IPS-NIHi7 (cell line): ENCODE measurements at regions not wholly inside any gene's neighbourhood (a gene's known extent, or its start where the extent isn't known, plus 50 kb on each side); places are given as distances from the start of the nearest gene placed in this dataset.
"Not testable (repeated sequence)": the region's sequence is repeated elsewhere in the genome, so short reads cannot be mapped to it uniquely, and the experiment has no call there.

Source experiments
- DNase-seq: peaks from one replicate; pipeline ENCODE4 v3.0.0; 2012; ENCODE audit warnings: mixed read lengths; ENCODE audit errors: extremely low spot score

GRCh38 chr4:114287079-114287696 is 307.7 kb upstream of the ARSJ start:
- no peak for DNase-seq

DNA sequence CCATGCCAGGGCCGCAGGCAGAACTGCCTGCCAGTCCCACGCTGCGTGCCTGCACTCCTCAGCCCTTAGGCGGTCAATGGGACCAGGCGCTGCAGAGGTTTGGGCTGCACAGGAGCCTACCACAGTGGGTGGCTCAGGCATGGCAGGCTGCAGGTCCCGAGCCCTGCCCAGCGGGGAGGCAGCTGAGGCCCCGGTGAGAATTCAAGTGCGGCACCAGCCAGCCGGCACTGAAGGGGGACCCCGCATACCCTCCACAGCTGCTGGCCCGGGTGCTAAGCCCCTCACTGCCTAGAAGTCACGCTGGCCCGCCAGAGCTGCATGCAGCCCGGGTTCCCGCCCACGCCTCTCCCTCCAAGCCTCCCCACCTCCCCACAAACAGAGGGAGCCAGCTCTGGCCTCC is 302.5 kb upstream of the UGT8 start:
- no peak for DNase-seq

DNA sequence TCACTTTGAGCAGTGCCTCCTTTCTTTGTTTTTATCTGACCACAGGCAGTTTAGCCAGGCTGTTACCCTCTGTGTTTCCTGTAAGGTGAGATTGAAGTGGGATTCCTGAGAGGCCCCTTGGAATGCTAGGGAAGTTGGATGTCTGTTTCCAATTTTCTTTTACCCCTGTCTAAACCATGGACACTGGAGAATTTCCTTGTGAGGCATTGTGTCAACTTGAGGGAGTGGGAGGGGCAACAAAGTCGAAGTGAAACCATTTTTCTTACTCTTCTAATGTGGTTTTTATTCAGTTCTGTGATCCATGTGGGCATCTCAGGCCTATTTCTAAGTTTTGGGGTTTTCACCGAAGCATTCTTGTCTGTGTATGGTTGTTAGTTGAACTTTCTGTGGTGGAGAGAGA is 296.1 kb upstream of the UGT8 start:
- DNase-seq, result no peak

- DNase-seq, result no peak
Measured at GRCh38 chr4:114304046-114304445, 294.6 kb upstream of the UGT8 start.

GRCh38 chr4:114304567-114304966 is 294.0 kb upstream of the UGT8 start:
- no peak for DNase-seq

- no peak for DNase-seq
Measured at GRCh38 chr4:114306946-114307345, 291.7 kb upstream of the UGT8 start.

DNA sequence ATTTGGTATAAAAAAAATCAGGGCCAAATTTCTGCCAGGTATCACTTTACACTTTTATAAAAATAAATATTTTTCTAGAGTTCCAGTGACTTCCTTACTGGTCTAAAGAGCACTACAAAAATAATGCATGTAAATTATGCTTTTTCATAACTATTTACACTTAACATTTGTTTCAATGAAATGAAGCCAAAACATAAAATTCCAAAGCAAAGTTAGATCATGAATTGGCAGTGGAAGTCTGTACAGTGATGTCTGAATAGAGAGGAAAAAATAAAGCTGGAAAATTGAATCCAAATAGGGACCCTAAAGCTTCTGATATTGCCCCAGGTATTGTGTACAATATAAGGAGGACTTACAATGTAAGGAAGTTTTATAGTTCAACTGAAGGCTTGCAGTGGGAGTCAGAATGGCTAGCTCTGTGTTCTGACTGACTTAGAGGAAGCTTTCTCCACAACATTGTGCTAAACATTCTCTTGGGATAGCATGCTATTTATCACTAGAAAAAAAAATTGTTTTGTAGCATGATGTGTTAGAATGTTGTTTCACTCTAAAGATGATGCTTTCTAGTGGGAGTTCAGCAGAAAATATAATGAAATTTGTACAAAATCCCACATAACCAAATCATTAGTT is 288.2 kb upstream of the UGT8 start:
- DNase-seq, result no peak

GRCh38 chr4:114311787-114312186 is 286.8 kb upstream of the UGT8 start:
- no peak for DNase-seq

- DNase-seq, result no peak
Measured at GRCh38 chr4:114312338-114312737, 286.3 kb upstream of the UGT8 start.

GRCh38 chr4:114316789-114317188 is 281.8 kb upstream of the UGT8 start:
- no peak for DNase-seq

DNA sequence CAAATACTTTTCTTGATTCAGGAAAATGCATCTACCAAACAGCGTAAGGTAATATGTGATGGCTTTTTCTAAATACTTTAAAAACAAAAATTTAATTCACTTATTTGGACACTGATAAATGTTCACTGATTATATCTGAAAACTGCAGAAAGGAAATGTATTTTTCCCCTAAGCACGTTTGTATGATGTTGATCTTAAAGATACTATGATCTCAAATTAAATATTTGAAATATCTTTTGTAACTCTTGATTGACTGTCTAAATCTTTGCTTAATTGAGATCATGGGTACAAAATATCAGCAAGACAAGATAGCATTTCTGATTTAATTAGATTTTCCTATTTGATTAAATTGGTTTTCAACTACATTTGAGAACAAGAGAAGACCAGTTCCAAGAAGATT is 281.0 kb upstream of the UGT8 start:
- DNase-seq, result no peak

- DNase-seq, result no peak
Measured at GRCh38 chr4:114318309-114318708, 280.3 kb upstream of the UGT8 start.

GRCh38 chr4:114320126-114320525 is 278.5 kb upstream of the UGT8 start:
- DNase-seq, result no peak

DNA sequence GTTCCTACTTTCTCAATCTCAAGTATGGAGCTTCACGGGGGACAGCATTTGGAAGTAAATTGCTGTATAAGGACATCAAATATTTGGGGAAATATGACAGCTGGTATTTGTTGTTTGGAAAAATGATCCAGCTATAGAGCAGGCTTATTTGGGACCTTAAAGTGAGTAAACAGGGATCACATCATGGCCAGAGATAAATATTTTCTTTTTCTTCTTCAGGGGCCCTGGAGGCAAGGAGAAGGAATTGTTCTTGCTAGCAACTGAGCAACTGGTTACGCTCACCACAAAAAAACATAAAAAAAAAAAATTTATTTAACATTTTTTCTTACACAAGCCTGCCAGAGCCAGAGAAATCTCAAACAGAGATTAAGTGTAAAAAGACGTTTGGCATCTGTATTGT is 277.2 kb upstream of the UGT8 start:
- no peak for DNase-seq

GRCh38 chr4:114323841-114324240 is 274.8 kb upstream of the UGT8 start:
- DNase-seq, result no peak

DNA sequence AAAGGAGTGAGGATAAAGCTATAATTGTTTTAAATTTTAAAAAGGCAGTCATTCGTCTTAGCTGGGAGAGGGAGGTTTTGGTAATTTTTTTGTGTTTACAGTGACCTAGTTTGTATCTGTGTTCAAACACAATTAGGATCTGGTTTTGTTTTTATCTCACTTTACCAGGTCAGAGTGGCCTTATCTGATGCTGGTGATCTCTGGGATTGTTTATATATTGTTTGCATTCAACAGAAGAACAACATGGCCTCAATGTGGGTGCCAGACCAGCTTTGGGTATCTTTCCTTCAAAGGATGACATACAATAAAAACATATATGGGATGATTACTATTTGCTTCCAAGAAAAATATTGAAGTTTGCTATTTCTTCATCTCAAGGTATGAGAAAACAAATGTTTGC is 272.2 kb upstream of the UGT8 start:
- DNase-seq, result no peak

DNA sequence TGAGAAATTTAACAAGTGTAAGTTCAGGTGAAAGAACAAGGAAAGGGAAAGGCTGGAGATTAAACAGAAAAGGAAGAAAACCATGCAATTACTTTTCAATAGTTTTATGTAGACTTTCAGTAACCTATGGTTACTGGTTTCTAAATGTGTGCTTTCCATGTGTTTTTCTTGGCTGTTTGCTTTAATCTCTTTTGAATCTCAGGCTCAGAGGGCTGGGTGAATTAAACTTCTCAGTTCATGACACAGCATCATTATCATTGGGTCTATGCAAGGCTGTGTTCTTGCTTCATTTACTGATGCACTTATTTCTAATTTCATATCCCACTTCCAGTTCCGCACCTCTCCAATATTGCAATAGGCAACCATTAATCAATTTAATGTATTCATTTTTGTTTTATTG is 266.5 kb upstream of the UGT8 start:
- no peak for DNase-seq

- DNase-seq, result not testable (repeated sequence)
Measured at GRCh38 chr4:114334363-114334762, 264.2 kb upstream of the UGT8 start.

GRCh38 chr4:114334884-114335330 is 263.7 kb upstream of the UGT8 start:
- DNase-seq, result no peak

- DNase-seq, result no peak
Measured at GRCh38 chr4:114335339-114335738, 263.3 kb upstream of the UGT8 start.

GRCh38 chr4:114343015-114343414 is 255.6 kb upstream of the UGT8 start:
- DNase-seq, result no peak

GRCh38 chr4:114349543-114350175 is 248.9 kb upstream of the UGT8 start:
- no peak for DNase-seq

- DNase-seq, result no peak
Measured at GRCh38 chr4:114358901-114359300, 239.7 kb upstream of the UGT8 start.
